ENCODE measurements at regions not wholly inside any gene's neighbourhood (a gene's known extent, or its start where the extent isn't known, plus 50 kb on each side); places are given as distances from the start of the nearest gene placed in this dataset.

- no peak for DNase-seq (ENCODE audit: low read depth in 2 of 3, low spot score in 1 of 3)
Observed at GRCh38 chr22:27213294-27213693, 555.9 kb downstream of the MIAT start.

GRCh38 chr22:27213766-27214581, 556.6 kb downstream of the MIAT start:
- DNase-seq (ENCODE audit: low read depth in 2 of 3, low spot score in 1 of 3) = no peak

DNA sequence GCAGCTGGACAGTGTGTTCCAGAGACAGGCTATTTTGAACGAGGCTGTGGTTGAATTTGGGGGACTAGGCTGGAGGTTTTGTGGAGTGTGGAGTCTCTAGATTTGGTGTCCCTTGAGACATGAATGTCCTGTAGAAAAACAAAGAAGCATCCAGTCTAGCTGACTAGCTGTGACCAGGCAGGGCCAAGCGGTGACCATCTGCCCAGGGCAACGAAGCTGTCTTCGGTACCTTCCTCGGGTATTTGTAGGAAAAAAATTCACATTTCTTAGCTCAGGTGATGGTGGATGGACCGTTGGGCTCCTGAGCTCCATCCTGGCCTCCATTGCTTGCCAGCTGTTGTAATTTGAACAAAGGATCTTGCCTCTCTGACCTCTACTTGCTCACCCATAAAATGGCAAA, 557.3 kb downstream of the MIAT start:
- DNase-seq (ENCODE audit: low read depth in 2 of 3, low spot score in 1 of 3) = no peak

GRCh38 chr22:27215871-27216270, 558.5 kb downstream of the MIAT start:
- no peak for DNase-seq (ENCODE audit: low read depth in 2 of 3, low spot score in 1 of 3)

DNA sequence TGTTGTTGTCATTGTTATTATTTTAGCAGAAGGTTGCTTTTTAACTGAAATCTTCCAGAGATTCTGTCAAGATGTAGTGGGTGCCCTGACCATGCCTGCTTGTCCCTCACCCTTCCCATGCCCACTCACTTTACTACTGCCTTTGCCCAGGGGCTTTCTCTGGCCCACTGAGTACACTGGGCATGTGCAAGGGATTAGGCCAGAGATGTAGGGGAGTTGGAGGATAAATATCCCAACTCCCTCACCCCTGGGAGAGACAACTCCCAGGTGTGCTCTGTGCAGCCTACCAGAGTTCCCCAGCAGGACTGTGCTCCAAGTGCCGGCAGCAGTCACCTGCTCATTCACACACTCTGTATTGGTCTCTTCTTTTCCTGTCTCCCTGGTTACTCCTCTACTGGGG, 559.1 kb downstream of the MIAT start:
- no peak for DNase-seq (ENCODE audit: low read depth in 2 of 3, low spot score in 1 of 3)

DNA sequence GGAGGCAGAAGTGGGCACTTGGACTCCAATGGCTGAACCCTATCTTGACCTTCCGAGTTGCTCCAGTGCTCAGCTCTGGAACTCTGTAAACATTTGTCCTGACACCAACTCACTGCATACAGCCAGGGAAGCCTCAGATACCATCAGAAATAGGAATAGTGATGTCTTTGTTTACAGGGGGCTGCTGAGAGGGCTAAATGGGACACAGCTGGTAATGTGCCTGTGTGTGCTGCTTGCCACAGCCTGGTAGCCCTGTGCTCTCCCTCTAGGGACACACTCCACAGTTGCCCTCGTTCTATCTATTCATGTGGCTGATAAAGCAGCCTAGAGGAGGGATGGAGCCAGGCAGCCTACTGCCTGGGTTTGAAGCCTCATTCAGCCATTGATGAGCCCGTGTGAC, 559.8 kb downstream of the MIAT start:
- no peak for DNase-seq (ENCODE audit: low read depth in 2 of 3, low spot score in 1 of 3)

- DNase-seq (ENCODE audit: low read depth in 2 of 3, low spot score in 1 of 3) = no peak
Observed at GRCh38 chr22:27218012-27218920, 560.9 kb downstream of the MIAT start.

- no peak for DNase-seq (ENCODE audit: low read depth in 2 of 3, low spot score in 1 of 3)
Observed at GRCh38 chr22:27219036-27219435, 561.6 kb downstream of the MIAT start.

DNA sequence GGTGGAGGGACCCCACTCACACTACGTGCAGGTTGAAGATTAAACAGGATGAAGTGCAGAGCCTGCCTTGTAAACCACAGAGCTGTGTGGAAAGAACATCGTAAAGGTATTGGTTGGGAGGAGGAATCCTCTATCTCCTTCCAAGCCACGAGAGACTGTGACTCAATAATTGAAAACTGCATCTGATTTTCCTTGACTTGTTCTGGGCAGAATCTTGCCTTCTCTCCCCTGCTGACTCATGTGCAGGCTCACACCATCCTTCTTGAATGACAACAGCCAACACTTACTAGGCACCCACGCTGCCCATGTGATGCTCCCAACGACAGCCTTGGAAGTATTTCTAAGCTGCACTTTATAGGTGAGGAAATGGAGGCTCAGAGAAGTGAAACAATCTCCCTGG, 563.0 kb downstream of the MIAT start:
- no peak for DNase-seq (ENCODE audit: low read depth in 2 of 3, low spot score in 1 of 3)

DNA sequence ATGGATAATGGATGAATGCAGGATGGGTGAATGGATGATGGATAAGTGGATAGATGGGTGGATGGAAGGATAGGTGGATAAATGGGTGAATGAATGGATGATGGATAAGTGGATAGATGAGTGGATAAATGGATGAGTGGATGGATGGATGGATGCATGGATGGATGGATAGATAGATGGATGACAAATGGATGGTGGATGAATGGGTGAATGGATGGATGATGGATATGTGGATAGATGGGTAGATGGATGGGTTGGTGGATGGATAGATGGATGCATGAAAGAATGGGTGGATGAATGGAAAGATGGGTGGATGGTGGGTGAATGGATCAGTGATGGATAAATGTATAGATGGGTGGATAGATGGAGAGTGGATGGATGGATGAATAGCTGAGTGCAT, 564.8 kb downstream of the MIAT start:
- no peak for DNase-seq (ENCODE audit: low read depth in 2 of 3, low spot score in 1 of 3)

DNA sequence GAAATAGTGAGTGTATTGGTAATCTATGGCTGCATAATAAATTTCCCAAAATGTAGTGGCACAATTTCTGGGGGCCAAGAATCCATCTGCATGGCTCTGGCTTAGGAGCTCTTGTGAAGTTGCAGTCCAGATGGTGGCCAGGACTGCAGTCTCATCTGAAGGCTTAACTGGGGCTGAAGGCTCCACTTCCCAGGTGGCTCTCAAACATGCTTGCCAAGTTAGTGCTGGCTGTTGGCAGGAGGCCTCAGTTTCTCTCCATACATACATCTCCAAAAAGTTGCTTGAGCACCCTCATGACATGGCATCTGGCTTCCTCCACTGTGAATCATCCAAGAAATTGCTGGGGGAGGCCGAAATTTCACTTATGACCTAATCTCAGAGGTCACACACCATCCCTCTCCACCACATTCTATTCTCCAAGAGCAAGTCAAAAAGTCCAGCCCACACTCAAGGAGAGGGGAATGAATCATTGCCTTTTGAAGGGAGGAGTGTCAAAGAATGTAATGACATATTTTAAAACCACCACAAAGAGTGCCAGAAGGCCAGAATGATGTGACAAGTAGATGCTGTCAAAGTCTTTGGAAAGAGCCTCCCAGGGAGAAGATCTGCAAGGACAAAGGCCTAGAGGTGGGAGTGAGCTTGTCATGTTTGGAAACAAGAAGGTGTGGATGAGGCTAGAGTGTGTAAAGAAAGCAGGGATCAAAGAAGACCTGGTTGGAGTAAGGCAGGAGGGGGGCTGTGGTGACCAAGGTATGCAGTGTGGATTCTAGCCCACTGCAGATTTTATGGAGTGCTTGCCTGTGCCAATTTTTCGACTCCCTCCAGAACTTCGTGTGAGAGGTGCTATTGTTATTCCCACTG, 566.2 kb downstream of the MIAT start:
- no peak for DNase-seq (ENCODE audit: low read depth in 2 of 3, low spot score in 1 of 3)

GRCh38 chr22:27224485-27225374, 567.3 kb downstream of the MIAT start:
- no peak for DNase-seq (ENCODE audit: low read depth in 2 of 3, low spot score in 1 of 3)

DNA sequence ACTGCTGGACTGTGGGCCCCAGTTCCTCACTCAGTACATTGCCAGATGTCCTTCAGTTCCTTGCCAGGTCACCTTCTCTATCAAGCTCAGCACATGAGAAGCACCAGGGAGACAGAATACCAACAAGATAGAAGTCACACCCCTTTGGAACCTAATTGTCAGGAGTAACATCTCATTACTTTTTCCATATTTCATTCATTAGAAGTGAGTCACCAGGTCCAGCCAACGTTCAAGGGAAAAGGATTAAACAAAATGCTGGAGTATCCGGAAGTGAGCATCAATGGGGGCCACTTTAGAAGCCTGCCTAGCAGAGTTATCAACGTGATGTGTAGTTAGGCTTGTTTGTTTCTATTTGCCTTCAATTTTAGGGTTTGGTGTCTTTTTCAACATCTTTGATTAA, 569.3 kb downstream of the MIAT start:
- no peak for DNase-seq (ENCODE audit: low read depth in 2 of 3, low spot score in 1 of 3)

DNA sequence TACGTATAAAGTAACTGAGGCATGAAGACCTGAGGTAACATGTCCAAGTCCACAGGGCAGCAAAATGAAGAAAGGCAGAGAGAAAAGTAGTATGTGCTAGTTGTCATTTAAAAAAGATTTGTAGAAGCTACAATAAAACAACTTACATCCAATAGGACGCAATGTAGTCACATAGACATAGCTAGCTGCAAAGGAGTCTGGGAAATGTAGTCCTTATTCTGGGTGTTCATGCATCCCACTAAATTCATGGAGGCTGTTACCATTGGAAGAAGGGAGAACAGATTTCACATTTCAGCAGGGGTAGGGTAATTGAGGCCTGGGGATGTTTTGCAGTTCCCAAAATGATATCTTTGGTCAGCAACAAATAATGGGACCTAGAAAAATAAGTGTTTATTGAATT, 571.4 kb downstream of the MIAT start:
- DNase-seq (ENCODE audit: low read depth in 2 of 3, low spot score in 1 of 3) = no peak

GRCh38 chr22:27230189-27230588, 571.4 kb downstream of the MN1 start:
- no peak for DNase-seq (ENCODE audit: low read depth in 2 of 3, low spot score in 1 of 3)

DNA sequence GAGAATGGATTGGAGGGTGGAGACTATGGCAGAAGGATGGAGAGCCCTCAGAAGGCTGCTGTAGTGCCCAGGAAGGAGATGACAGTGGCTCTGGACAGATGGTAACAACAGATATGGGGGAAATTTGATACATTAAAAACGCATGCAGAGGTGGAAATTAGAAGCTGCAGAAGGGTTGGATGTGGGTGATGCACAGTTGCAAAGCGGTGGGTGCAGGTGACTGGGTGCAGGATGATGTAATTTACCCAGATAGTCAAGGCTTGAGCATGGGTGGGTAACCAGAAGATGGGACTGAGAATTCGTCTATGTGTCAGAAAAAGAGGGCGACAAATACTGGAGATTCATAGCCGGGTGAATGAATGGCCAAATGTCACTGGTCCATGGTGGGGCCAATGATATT, 570.3 kb downstream of the MN1 start:
- no peak for DNase-seq (ENCODE audit: low read depth in 2 of 3, low spot score in 1 of 3)

- no peak for DNase-seq (ENCODE audit: low read depth in 2 of 3, low spot score in 1 of 3)
Observed at GRCh38 chr22:27232077-27232476, 569.5 kb downstream of the MN1 start.

DNA sequence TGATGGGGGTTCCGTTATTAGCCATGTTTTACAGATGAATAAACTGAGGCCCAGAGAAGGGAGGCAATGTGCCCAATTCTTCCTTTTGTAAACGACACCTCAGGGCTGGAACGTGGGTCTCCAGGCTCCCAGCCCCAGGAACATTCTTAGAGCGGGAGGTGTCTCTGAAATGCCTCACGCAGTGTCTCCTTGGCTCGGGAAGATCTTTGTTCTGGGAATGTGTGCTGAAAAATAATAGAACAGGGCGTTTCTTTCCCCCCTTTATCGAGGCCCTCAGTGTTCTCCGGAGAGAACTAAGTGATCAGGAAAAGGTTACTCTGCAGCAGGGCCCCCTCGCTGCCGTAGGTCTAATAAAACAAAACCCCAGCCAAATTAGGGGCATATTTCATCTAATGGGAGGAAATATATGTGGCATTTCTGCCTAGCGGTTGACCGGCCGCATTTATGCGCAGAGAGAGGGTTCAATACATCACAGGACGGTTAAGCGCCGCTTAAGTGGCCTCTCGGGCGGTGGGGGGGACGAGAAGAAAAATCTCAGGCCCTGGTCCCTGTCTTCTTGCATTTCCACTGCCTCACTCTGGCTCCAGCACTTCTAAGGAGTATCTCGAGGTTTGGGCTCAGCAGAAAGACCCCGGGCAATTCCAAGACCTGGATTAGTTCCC, 564.3 kb downstream of the MN1 start:
- DNase-seq (ENCODE audit: low read depth in 2 of 3, low spot score in 1 of 3) = no peak

DNA sequence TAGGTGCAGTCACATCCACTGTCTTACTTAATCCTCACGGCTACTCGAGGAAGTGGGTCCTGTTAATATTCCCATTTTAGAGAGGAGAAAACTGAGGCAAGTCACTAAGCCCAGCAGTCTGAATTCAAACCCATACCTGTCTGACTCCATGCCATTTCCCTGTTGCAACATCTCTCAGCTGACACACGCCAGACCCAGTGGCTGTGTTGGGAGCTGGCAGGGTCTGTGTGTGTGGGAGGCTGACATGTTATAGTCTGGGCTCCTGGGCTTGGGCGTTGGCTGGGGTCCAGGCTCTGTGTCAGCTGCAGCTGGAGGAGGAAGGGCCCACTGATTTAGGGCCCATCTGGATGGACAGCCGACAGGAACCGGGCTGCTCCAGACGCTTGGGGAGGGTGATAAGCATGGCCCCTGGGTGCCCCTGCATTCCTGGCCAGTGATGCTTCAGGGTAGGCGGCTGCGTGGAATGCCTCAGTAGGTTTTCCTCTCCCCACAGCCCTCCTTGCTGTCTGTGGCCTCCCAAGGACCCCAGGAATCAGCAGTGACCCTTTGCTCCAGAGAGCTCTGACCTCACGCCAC, 562.5 kb downstream of the MN1 start:
- DNase-seq (ENCODE audit: low read depth in 2 of 3, low spot score in 1 of 3) = no peak

- no peak for DNase-seq (ENCODE audit: low read depth in 2 of 3, low spot score in 1 of 3)
Observed at GRCh38 chr22:27239520-27239919, 562.0 kb downstream of the MN1 start.

Measured in stimulated activated CD4-positive, alpha-beta T cell treated with anti-CD3 and anti-CD28 coated beads, Interleukin-12 subunit alpha, Interleukin-12 subunit beta, amount 100 ng/mL, for 48 hours (primary cell).